ENCODE measurements at regions not wholly inside any gene's neighbourhood (a gene's known extent, or its start where the extent isn't known, plus 50 kb on each side); places are given as distances from the start of the nearest gene placed in this dataset.

GRCh38 chr2:18336975-18337374 is 223.5 kb downstream of the RDH14 start:
- Histone ChIP-seq H3K4me1 (ENCODE audit: insufficient read depth, low read length, poor library complexity, severe bottlenecking) (peaks cover 25% of the 10 kb centered on the region), H3K27ac (ENCODE audit: low read depth, low read length, poor library complexity, severe bottlenecking) (no peak overlapping the region), H3K4me3 (ENCODE audit: low read depth, low read length, poor library complexity, severe bottlenecking) (no peak overlapping the region), H3K36me3 (ENCODE audit: insufficient read depth, low read length, poor library complexity, severe bottlenecking) (no peaks in the 10 kb centered on the region), H3K27me3 (replicated peaks; ENCODE audit: insufficient read depth, low read depth, low read length, poor library complexity) (no peaks in the 10 kb centered on the region), H3K9me3 (ENCODE audit: low read depth, low read length, poor library complexity, severe bottlenecking) (no peaks in the 10 kb centered on the region)
- TF ChIP-seq EZH2 (IDR thresholded peaks at IDR 0.05; ENCODE audit: borderline replicate concordance, low read depth, low read length, poor library complexity, severe bottlenecking) (no peak), CTCF (conservative IDR thresholded peaks at IDR 0.05; ENCODE audit: low read depth, low read length) (no peak)
- DNase-seq (ENCODE audit: low spot score), result no peak
- BruUV-seq (replicated peaks), result no TSS peak
- intact Hi-C loops (cut with micrococcal nuclease; ENCODE audit: unreplicated experiment), result no loop called here
- CTCF ChIA-PET, result no interaction called here
- POLR2A ChIA-PET (ENCODE audit: low non-redundant PET), result no interaction called here

- Histone ChIP-seq H3K4me3 (ENCODE audit: low read depth, low read length, poor library complexity, severe bottlenecking) (no peak overlapping the region), H3K27me3 (replicated peaks; ENCODE audit: insufficient read depth, low read depth, low read length, poor library complexity) (no peaks in the 10 kb centered on the region), H3K36me3 (ENCODE audit: insufficient read depth, low read length, poor library complexity, severe bottlenecking) (no peaks in the 10 kb centered on the region), H3K27ac (ENCODE audit: low read depth, low read length, poor library complexity, severe bottlenecking) (no peak overlapping the region), H3K9me3 (ENCODE audit: low read depth, low read length, poor library complexity, severe bottlenecking) (no peaks in the 10 kb centered on the region), H3K4me1 (ENCODE audit: insufficient read depth, low read length, poor library complexity, severe bottlenecking) (peaks cover 12% of the 10 kb centered on the region)
- intact Hi-C loops (cut with micrococcal nuclease; ENCODE audit: unreplicated experiment), result no loop called here
- POLR2A ChIA-PET (ENCODE audit: low non-redundant PET), result no interaction called here
- CTCF ChIA-PET, result no interaction called here
- TF ChIP-seq EZH2 (IDR thresholded peaks at IDR 0.05; ENCODE audit: borderline replicate concordance, low read depth, low read length, poor library complexity, severe bottlenecking) (no peak), CTCF (conservative IDR thresholded peaks at IDR 0.05; ENCODE audit: low read depth, low read length) (no peak)
- BruUV-seq (replicated peaks), result no TSS peak
- no peak for DNase-seq (ENCODE audit: low spot score)
Measured at GRCh38 chr2:18332477-18332876, 228.0 kb downstream of the RDH14 start.

- no TSS peak for BruUV-seq (replicated peaks)
- Histone ChIP-seq H3K4me1 (ENCODE audit: insufficient read depth, low read length, poor library complexity, severe bottlenecking) (no peaks in the 10 kb centered on the region), H3K9me3 (ENCODE audit: low read depth, low read length, poor library complexity, severe bottlenecking) (no peaks in the 10 kb centered on the region), H3K36me3 (ENCODE audit: insufficient read depth, low read length, poor library complexity, severe bottlenecking) (no peaks in the 10 kb centered on the region), H3K27ac (ENCODE audit: low read depth, low read length, poor library complexity, severe bottlenecking) (no peak overlapping the region), H3K4me3 (ENCODE audit: low read depth, low read length, poor library complexity, severe bottlenecking) (no peak overlapping the region), H3K27me3 (replicated peaks; ENCODE audit: insufficient read depth, low read depth, low read length, poor library complexity) (no peaks in the 10 kb centered on the region)
- no peak for DNase-seq (ENCODE audit: low spot score)
- intact Hi-C loops (cut with micrococcal nuclease; ENCODE audit: unreplicated experiment), result no loop called here
- CTCF ChIA-PET, result no interaction called here
- TF ChIP-seq EZH2 (IDR thresholded peaks at IDR 0.05; ENCODE audit: borderline replicate concordance, low read depth, low read length, poor library complexity, severe bottlenecking) (no peak), CTCF (conservative IDR thresholded peaks at IDR 0.05; ENCODE audit: low read depth, low read length) (no peak)
- POLR2A ChIA-PET (ENCODE audit: low non-redundant PET), result interaction anchor here (0.7 kb wide), 1 partner anchor 1594 kb away, joined by 4 read pairs; no protein-coding TSS in a partner anchor
Measured at GRCh38 chr2:18325118-18325517, 235.3 kb downstream of the RDH14 start.

Measured in A673 (cell line).